AG04449 (cell line): ENCODE measurements at regions not wholly inside any gene's neighbourhood (a gene's known extent, or its start where the extent isn't known, plus 50 kb on each side); places are given as distances from the start of the nearest gene placed in this dataset.

Experiments
- CTCF ChIA-PET: fragments of 350-600 bp; formaldehyde crosslinking; extraction: SDS; loops from one replicate; lab custom pipeline; 2021; ENCODE audit warnings: antibody characterized with exemption; lab: Yijun Ruan, JAX
- POLR2A ChIA-PET: fragments of 400-600, 350-600 bp; formaldehyde crosslinking; extraction: SDS; loops from one replicate; lab custom pipeline; 2020; ENCODE audit warnings: antibody characterized with exemption, inconsistent platforms; lab: Yijun Ruan, JAX
- DNase-seq: peaks from one replicate; pipeline ENCODE4 v3.0.0-alpha.2; 2010; ENCODE audit warnings: low read depth, low spot score
- H3K4me3 ChIP-seq: 2 replicates; pipeline ENCODE4 v1.5.1; 2011; ENCODE audit warnings: low read depth, mild to moderate bottlenecking, control low read depth, low read length
- CTCF ChIP-seq: IDR thresholded peaks from one replicate; pipeline ENCODE4 v1.5.1; 2011; ENCODE audit warnings: mild to moderate bottlenecking, moderate library complexity, low read length, control low read depth, inconsistent platforms; ENCODE audit not compliant: insufficient read depth; ENCODE audit errors: missing control alignments

- no peak for TF ChIP-seq CTCF
Observed at GRCh38 chr3:86748015-86748414, 242.9 kb downstream of the VGLL3 start.

GRCh38 chr3:86744051-86744450 is 246.9 kb downstream of the VGLL3 start:
- CTCF ChIA-PET, result interaction anchor here (1.0 kb wide), 1 partner anchor 424 kb away, joined by 3 read pairs; no protein-coding TSS in a partner anchor
- no peak for TF ChIP-seq CTCF
- H3K4me3 ChIP-seq, result no peak overlapping the region
- POLR2A ChIA-PET, result no interaction called here
- no peak for DNase-seq

More at GRCh38 chr3:86748015-86748414, 242.9 kb downstream of the VGLL3 start:
- ChIA-PET POLR2A (no interaction called here), CTCF (no interaction called here)
- H3K4me3 ChIP-seq, result no peak overlapping the region
- no peak for DNase-seq

GRCh38 chr3:86743233-86743632 is 247.7 kb downstream of the VGLL3 start:
- TF ChIP-seq CTCF, result no peak
- POLR2A ChIA-PET, result no interaction called here
- DNase-seq, result no peak
- no peak overlapping the region for H3K4me3 ChIP-seq
- CTCF ChIA-PET, result no interaction called here

- no peak overlapping the region for H3K4me3 ChIP-seq
- no peak for DNase-seq
- ChIA-PET CTCF (no interaction called here), POLR2A (no interaction called here)
- TF ChIP-seq CTCF, result no peak
Observed at GRCh38 chr3:86740751-86741150, 250.2 kb downstream of the VGLL3 start.

GRCh38 chr3:86739244-86739643 is 251.7 kb downstream of the VGLL3 start:
- no peak for DNase-seq
- TF ChIP-seq CTCF, result no peak
- CTCF ChIA-PET, result no interaction called here
- POLR2A ChIA-PET, result no interaction called here
- no peak overlapping the region for H3K4me3 ChIP-seq

- POLR2A ChIA-PET, result no interaction called here
- H3K4me3 ChIP-seq, result no peak overlapping the region
- TF ChIP-seq CTCF, result no peak
- CTCF ChIA-PET, result no interaction called here
- no peak for DNase-seq
Observed at GRCh38 chr3:86738684-86739083, 252.3 kb downstream of the VGLL3 start.
